Endothelial cell (in vitro differentiated cells): ENCODE measurements at regions not wholly inside any gene's neighbourhood (a gene's known extent, or its start where the extent isn't known, plus 50 kb on each side); places are given as distances from the start of the nearest gene placed in this dataset.

Experiments used
- DNase-seq: peaks from one replicate; pipeline ENCODE4 v3.0.0; 2021; ENCODE audit warnings: low spot score
- H3K27ac Mint-ChIP-seq: one replicate; pipeline ENCODE4 v1.8.0; 2021; ENCODE audit warnings: mixed read lengths, inconsistent platforms; ENCODE audit not compliant: unreplicated experiment
- H3K27me3 Mint-ChIP-seq: one replicate; pipeline ENCODE4 v1.8.0; 2021; ENCODE audit warnings: mild to moderate bottlenecking, moderate library complexity, mixed read lengths, inconsistent platforms; ENCODE audit not compliant: unreplicated experiment
- H3K36me3 Mint-ChIP-seq: one replicate; pipeline ENCODE4 v1.8.0; 2021; ENCODE audit warnings: mild to moderate bottlenecking, low read depth, mixed read lengths, inconsistent platforms; ENCODE audit not compliant: unreplicated experiment
- H3K4me1 Mint-ChIP-seq: one replicate; pipeline ENCODE4 v1.8.0; 2021; ENCODE audit warnings: mild to moderate bottlenecking, mixed read lengths, inconsistent platforms; ENCODE audit not compliant: unreplicated experiment
- H3K4me3 Mint-ChIP-seq: one replicate; pipeline ENCODE4 v1.8.0; 2021; ENCODE audit warnings: mild to moderate bottlenecking, mixed read lengths, inconsistent platforms; ENCODE audit not compliant: unreplicated experiment
- H3K9me3 Mint-ChIP-seq: one replicate; pipeline ENCODE4 v1.8.0; 2021; ENCODE audit warnings: mixed read lengths, inconsistent platforms; ENCODE audit not compliant: unreplicated experiment
- CTCF ChIP-seq: fragments of 200-600 bp; sonication (generic); IDR thresholded peaks from one replicate; pipeline ENCODE4 v1.5.0; 2021; ENCODE audit warnings: antibody characterized with exemption; ENCODE audit not compliant: unreplicated experiment

GRCh38 chr4:81905971-81906370, 434.3 kb upstream of the RASGEF1B start:
- no peak overlapping the region for H3K27ac Mint-ChIP-seq
- H3K36me3 Mint-ChIP-seq = no peaks in the 10 kb centered on the region
- H3K4me1 Mint-ChIP-seq = peaks cover 13% of the 10 kb centered on the region
- no peak for TF ChIP-seq CTCF
- no peaks in the 10 kb centered on the region for H3K9me3 Mint-ChIP-seq
- no peak overlapping the region for H3K4me3 Mint-ChIP-seq
- no peaks in the 10 kb centered on the region for H3K27me3 Mint-ChIP-seq
- no peak for DNase-seq

- Mint-ChIP-seq H3K4me3 (no peak overlapping the region), H3K27me3 (no peaks in the 10 kb centered on the region), H3K9me3 (no peaks in the 10 kb centered on the region), H3K27ac (no peak overlapping the region), H3K36me3 (no peaks in the 10 kb centered on the region), H3K4me1 (peaks cover 13% of the 10 kb centered on the region)
- no peak for DNase-seq
- TF ChIP-seq CTCF = no peak
Measured at GRCh38 chr4:81904121-81904520, 432.4 kb upstream of the RASGEF1B start.

- no peaks in the 10 kb centered on the region for H3K36me3 Mint-ChIP-seq
Measured at GRCh38 chr4:81903212-81903611, 431.5 kb upstream of the RASGEF1B start.

GRCh38 chr4:81898862-81899504, 427.3 kb upstream of the RASGEF1B start:
- Mint-ChIP-seq H3K27me3 (no peaks in the 10 kb centered on the region), H3K9me3 (no peaks in the 10 kb centered on the region), H3K4me1 (peaks cover 7% of the 10 kb centered on the region), H3K27ac (no peak overlapping the region), H3K36me3 (no peaks in the 10 kb centered on the region), H3K4me3 (no peak overlapping the region)
- no peak for TF ChIP-seq CTCF
- no peak for DNase-seq

More at GRCh38 chr4:81903212-81903611, 431.5 kb upstream of the RASGEF1B start:
- no peak overlapping the region for H3K4me3 Mint-ChIP-seq
- no peak for DNase-seq
- no peak overlapping the region for H3K27ac Mint-ChIP-seq
- no peaks in the 10 kb centered on the region for H3K27me3 Mint-ChIP-seq
- TF ChIP-seq CTCF = no peak
- peaks cover 13% of the 10 kb centered on the region for H3K4me1 Mint-ChIP-seq
- no peaks in the 10 kb centered on the region for H3K9me3 Mint-ChIP-seq

GRCh38 chr4:81896936-81897335, 425.2 kb upstream of the RASGEF1B start:
- H3K27me3 Mint-ChIP-seq = no peaks in the 10 kb centered on the region
- H3K9me3 Mint-ChIP-seq = no peaks in the 10 kb centered on the region
- no peaks in the 10 kb centered on the region for H3K36me3 Mint-ChIP-seq
- H3K27ac Mint-ChIP-seq = no peak overlapping the region
- H3K4me1 Mint-ChIP-seq = peaks cover 4% of the 10 kb centered on the region
- DNase-seq = no peak
- TF ChIP-seq CTCF = no peak
- no peak overlapping the region for H3K4me3 Mint-ChIP-seq
